SK-N-MC (cell line): ENCODE measurements at regions not wholly inside any gene's neighbourhood (a gene's known extent, or its start where the extent isn't known, plus 50 kb on each side); places are given as distances from the start of the nearest gene placed in this dataset.

ENCODE experiments used
- EZH2 ChIP-seq: fragments of 200-600 bp; sonication (generic); IDR thresholded peaks from one replicate; pipeline ENCODE4 v1.6.1; 2017; ENCODE audit warnings: antibody characterized with exemption
- POLR2AphosphoS5 ChIP-seq: IDR thresholded peaks from 2 replicates; pipeline ENCODE4 v1.6.1; 2012; ENCODE audit warnings: mild to moderate bottlenecking, low read depth, low read length, borderline replicate concordance

- TF ChIP-seq POLR2AphosphoS5 (no peak), EZH2 (no peak)
Observed at GRCh38 chr1:4974981-4975685, 320.7 kb downstream of the AJAP1 start.
